GM13977 (cell line): ENCODE measurements at regions not wholly inside any gene's neighbourhood (a gene's known extent, or its start where the extent isn't known, plus 50 kb on each side); places are given as distances from the start of the nearest gene placed in this dataset.

ENCODE experiments used
- DNase-seq: peaks from one replicate; pipeline ENCODE4 v3.0.0; 2012; ENCODE audit warnings: low spot score
- in situ Hi-C: fragments of 300-500 bp; cut with MboI; formaldehyde crosslinking; loops from one replicate; pipeline ENCODE4 v1.12.0; 2022; ENCODE audit warnings: low sequenced_read_pairs, low pct_unique_long_range_greater_than_20kb, mixed read lengths, inconsistent platforms; ENCODE audit not compliant: unreplicated experiment
- TF ChIP-seq, protein P1 (sequence below): IDR thresholded peaks from 2 replicates; pipeline ENCODE4 v1.5.1; 2012; ENCODE audit warnings: mild to moderate bottlenecking, control low read depth; ENCODE audit not compliant: insufficient read depth; ENCODE audit errors: extremely low read depth, missing control alignments

DNA sequence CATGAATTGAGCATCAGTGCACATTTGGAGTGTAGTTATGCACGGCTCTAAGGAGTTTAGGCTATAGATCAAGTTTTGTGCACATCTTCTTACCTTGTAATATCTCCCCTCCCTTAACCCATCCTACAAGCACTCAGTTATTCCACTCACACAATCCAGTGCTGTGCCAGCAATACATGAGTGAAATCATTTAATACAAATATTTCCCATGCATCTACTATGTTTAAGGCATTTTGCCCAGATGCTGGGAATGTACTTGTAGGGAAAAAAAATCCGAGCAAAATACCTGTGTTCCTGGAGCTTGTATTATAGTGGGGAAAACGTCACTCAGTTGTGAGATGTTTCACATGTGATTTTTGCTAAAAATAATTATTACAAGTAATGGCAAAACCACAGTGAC lies 191.6 kb upstream of the LDB2 start:
- in situ Hi-C loops: no loop called here
- TF ChIP-seq, protein P1, sequence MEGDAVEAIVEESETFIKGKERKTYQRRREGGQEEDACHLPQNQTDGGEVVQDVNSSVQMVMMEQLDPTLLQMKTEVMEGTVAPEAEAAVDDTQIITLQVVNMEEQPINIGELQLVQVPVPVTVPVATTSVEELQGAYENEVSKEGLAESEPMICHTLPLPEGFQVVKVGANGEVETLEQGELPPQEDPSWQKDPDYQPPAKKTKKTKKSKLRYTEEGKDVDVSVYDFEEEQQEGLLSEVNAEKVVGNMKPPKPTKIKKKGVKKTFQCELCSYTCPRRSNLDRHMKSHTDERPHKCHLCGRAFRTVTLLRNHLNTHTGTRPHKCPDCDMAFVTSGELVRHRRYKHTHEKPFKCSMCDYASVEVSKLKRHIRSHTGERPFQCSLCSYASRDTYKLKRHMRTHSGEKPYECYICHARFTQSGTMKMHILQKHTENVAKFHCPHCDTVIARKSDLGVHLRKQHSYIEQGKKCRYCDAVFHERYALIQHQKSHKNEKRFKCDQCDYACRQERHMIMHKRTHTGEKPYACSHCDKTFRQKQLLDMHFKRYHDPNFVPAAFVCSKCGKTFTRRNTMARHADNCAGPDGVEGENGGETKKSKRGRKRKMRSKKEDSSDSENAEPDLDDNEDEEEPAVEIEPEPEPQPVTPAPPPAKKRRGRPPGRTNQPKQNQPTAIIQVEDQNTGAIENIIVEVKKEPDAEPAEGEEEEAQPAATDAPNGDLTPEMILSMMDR: no peak
- no peak for DNase-seq

DNA sequence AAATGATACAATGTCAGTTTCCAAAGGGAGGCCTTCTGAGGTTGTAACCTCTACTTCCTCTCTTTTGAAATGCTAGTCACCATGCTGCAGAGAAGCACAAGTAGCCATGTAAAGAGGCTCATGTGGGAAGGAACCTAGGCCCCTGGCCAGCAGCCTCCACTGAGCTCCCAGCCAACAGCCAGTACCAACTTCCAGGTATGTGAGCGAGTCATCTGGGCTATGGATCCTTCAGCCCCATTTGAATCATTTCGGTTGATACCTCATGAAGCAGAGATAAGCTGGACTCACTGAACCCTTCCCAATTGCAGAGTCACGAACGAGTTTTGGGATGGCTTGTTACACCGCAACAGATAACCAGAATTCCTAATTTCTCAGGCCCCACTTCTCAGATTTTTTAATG lies 187.0 kb upstream of the LDB2 start:
- in situ Hi-C loops: no loop called here
- no peak for DNase-seq
- TF ChIP-seq, protein P1: no peak

DNA sequence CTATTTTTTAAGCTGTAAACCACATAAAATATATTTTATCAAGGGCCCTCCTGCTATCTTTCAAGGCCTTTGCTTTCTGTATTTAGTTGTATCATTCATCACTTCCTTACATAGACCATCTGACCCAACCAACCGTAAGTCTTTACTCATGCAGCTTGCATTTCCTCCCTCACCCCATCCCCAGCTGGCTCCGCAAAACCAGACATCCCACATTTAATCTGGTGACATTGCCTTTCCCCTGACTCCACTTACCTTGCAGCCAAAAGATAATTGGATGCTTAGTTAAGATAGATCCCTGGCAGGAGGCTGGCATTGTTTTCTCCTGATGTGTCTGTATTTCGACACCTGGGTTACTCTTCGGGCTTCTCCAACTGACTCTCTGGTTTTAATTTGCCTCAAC lies 183.7 kb upstream of the LDB2 start:
- TF ChIP-seq, protein P1: no peak
- in situ Hi-C loops: no loop called here
- DNase-seq: no peak

DNA sequence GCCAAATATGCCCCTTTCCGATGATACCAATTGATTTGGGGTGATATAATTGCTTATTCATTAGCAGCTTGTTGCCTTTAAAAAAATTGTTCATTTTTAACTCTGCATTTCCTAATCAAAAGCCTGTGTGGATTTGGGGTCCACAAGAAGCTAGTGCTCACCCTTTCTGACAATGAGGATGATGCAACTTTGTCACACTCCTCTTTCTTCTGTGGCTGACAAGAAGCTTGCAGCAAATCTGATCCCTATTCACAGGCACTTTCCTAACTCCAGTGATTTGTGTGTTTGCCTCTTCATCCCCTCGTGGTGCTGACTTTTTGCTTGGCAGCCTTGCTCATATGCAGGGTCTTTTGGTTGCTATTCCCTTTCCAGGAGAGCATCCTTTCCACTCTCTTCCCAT lies 182.7 kb upstream of the LDB2 start:
- in situ Hi-C loops: no loop called here
- TF ChIP-seq, protein P1: no peak
- no peak for DNase-seq

DNA sequence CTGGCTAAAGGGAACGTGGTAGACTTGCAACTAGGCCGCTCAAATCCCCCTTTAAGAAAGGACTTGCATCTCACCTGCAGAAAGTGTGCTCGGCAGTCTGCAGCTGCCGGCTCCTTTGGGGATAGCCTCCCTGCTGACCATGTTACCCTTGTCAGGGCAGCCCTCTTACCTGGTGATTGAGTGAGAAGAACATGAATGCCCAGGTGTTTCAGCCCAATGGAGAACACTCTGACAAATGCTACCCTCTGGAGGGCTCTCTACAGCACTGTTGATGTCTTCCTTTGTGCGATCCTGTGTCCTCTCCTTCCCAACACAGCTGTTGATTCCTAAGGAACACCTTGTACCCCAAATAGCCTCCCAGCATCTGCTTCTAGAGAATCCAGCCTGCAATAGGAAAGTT lies 178.7 kb upstream of the LDB2 start:
- TF ChIP-seq, protein P1: no peak
- in situ Hi-C loops: no loop called here
- no peak for DNase-seq

DNA sequence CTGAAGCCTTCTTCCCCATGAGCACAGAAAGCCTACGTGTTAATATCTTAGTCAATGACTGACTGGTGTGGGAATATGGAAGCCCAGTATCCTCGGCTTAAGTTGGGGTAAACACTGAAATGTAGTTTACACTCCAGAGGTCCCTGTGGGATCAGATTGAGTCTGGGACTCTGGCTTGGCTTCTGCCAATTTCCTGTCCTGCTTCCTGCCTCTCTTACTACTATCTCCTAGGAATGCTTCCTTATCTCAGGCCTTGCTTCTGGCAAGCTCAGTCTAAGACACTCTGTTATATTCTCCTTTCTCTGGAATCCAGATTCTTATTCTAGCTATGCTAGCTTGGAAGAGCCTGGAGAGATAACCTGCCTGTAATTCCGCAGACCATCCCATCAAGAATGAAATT lies 174.0 kb upstream of the LDB2 start:
- in situ Hi-C loops: no loop called here
- no peak for DNase-seq
- TF ChIP-seq, protein P1: no peak

DNA sequence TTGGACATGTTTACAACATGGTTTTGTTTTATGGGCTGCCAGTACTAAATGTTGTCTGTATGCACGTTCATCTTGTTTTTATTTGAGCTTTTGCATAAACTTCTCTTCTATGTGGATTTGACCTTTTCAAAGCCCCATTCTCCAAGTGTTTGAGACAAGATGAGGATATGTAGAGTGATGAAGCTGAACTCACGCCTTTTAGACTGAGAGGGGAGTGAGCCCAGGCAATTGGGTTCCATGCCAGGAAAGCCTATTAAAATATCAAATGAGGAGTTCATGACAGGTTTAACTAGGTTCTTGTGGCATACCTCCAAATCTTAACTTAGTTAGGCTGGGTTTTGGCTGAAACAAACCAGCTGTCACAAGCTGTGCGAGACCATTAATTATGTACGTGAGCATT lies 170.4 kb upstream of the LDB2 start:
- TF ChIP-seq, protein P1: no peak
- no peak for DNase-seq
- in situ Hi-C loops: no loop called here
